GM18907 (cell line): ENCODE measurements at regions not wholly inside any gene's neighbourhood (a gene's known extent, or its start where the extent isn't known, plus 50 kb on each side); places are given as distances from the start of the nearest gene placed in this dataset.

Source experiments
- ATAC-seq: cut with Tn5 transposase; IDR thresholded peaks from one replicate; pipeline ENCODE4 v1.9.1; 2021; ENCODE audit warnings: mild to moderate bottlenecking, moderate library complexity; ENCODE audit not compliant: unreplicated experiment

DNA sequence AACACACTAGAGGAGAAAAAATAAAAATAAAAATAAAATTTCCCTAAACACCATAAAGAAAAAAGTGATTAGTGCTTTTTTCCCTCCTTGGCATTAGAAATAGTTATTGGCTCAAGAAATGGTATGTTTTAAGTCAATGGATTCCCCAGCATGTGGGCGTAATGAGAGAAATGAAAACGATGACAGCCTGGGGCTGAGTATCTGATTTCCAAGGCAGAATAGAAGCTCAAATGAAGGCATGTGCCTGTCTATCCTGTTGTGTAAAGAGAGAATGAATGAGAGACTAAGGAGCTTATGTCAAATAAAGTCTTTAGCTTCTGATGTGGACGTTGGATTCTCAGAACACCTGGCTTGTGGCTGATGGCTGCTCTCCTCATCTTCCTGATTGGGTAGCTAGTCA is 1408.4 kb upstream of the TMEM132C start:
- no peak for ATAC-seq

DNA sequence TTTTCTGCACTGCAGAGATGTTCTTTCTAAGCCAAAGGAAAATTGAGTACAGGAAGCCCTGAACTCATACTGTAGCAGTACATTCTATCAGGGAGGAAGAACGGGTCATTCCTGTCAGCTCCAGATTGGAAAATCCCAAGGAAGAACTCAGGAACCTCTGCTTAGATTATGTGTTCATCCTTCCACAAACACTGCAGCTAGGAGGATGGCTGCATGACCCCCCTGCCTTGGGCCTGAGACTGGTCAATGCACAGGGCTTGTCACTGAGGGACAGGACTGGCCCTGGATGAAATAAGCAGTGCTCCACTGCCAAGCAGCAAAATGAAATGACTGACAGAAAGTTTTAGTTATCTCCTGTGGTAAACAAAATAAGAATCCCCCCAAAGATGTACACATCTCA is 1406.8 kb upstream of the TMEM132C start:
- ATAC-seq = no peak

DNA sequence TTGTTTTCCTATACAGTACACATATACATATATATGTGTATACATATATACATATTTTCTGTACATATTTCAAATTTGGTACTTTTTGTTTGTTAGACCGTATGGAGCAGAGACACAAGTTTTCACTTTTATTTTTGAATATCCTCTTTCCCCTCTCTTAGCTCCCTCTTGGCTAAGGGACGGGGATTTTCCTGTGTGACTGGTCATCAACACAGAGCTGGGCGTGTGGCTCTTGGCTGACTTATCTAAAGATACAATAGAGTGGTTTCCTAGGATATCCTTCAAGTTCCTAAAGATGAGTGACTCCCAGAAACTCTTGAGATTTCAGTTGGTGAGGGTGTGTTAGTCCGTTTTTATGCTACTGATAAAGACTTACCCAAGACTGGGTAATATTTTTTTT is 1404.5 kb upstream of the TMEM132C start:
- no peak for ATAC-seq

DNA sequence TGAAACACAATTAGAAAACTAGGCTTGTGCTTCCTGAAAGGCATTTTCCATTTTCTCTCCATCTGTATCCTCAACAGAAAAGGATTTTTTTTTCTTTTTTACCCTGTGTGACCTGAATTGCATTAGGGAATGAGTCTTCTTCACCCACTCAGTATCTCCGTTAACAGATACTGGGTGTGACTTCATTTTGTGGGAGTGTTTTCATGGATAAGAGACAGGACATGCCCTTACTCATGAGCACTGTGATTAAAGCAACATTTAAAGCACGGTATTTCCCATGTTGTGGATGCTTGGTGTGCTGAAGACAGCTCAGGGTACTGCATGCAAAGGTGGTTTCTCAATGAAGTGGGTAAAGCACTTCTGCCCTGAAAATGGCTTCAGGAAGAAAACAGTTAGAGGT is 1397.3 kb upstream of the TMEM132C start:
- ATAC-seq = no peak

DNA sequence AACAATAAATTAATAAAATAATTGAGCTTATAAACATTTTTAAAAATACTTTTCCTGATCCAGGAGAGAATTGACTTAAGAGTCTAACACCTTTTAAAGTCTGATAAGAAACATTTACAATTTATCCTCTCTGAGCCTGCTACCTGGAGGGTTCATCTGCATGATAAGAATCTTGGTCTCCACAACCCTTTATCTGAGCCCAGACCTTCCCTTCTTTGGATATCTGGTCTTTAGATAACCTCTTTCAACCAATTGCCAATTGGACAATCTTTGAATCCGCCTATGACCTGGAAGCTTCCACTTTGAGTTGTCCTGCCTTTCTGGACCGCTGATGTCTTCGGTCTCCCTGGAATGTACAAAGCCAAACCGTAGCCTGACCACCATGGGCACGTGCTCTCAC is 1393.3 kb upstream of the TMEM132C start:
- ATAC-seq = no peak

DNA sequence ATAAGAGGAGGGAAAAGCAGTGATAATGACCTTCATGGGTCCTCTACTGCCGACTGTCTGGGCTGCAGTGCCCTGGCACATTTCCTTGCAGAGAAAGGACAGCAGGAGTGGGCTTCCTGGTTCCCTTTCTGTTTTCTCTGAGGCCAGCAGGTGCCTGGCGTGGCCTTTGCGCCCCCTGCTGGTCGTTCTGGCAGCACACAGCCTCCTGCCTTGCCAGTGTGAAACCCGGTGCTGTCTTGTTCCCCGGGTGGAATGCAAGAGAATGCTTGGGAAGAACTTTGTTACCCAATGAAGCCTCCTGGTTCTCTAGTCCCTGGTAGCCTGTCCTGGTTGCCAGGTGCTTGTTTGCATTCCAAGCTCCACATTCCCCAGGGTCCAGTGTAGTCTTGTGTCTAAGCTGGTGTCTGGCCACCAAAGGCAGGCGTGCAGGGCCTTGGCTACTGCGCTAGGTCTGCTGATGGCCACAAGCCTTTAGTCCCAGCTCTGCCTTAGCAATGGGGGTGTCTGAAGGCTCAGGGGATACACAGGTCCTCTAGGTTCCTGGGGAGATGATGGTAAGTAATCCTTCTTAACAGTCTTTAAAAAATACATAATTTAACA is 1392.4 kb upstream of the TMEM132C start:
- ATAC-seq = peak; percentile 84

DNA sequence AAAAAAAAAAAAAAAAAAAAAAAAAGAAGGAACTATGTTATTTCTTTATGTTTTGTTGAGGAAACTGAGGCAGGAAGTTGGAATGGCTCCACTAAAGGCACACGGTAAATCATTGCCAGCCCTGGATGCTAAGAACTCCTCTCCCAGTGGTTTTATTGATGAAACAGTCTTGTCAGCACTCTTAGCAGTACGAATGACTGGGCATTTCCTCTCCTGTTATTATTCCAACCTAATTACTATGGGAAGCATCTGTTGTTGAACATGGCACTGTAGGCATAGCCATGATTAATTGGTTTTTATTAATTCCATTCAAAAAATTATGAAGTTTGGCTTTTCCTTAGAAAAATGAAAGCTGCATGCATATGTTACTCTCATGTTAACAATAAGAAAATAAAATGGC is 1387.1 kb upstream of the TMEM132C start:
- ATAC-seq = no peak

DNA sequence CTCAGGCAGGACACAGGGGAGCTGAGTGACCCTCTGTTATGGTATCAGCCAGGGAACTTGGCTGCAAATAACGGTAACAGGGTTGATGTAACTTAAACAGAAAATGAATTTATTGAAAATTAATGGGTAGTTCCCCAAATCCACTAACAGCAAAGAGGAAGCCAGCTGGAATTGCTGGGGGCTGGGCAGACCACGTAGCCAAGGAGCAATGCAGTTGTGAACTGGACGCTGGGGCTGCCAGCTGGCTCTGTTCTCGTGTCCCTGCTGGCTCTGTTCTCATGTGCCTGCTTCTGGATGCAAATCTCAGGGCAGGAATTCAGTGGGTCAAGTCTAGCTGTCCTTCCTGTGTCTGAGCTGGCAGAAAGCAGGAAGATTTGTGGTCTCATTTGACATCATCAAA is 1383.3 kb upstream of the TMEM132C start:
- ATAC-seq = no peak

DNA sequence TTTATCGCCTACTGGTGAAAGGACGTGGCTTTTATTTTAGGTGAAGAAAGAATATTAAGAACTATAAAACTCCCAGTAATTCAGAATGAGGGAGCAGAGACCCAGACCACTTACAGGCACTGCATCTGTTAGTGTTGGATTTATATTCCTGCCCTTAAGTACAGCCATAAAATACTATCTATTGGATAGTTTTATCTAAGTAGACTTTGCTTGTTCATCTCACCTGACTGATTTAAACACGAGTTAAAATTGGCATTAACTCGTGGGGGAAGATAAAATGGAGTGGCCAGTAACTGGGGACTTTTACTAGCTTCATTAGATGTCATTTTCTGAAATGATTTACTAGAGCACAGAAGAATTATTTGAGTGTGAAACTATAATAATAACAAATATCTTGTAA is 1377.5 kb upstream of the TMEM132C start:
- no peak for ATAC-seq

DNA sequence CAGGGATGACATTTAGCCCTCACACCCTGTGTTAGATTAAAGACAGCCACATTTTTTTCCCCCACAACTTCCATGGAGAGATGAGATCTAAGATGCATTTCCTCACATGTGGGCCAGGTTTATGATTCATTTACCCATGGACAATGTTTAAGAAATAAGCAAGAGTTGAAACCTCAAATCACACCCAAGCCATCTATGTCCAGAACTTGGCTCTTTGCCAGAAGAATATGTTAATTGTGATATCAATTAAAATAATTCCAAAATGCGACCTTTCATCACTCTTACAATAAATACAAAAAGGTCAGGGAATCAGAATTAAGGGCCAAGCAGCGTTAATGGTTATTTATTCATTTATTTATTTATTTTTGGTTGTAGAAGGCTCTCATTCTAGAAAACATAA is 1376.9 kb upstream of the TMEM132C start:
- ATAC-seq = no peak

DNA sequence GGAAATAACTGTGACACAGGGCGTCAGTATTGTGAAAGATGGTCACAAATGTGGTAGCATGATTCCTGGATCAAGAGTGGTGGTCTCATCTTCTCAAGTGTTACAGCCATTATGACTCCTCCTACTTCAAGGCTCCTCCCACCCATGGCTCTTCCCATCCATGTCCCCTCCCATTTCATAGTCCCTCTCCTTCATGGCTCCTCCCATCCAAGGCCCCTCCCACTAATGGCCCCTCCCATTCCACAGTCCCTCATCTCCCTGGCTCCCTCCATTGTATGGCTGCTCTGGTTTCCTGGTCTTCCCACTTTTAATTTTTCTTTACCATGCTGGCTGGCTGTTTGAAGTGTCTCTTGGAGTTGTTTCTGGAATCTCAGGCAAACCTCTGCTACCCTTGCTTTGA is 1375.2 kb upstream of the TMEM132C start:
- no peak for ATAC-seq

DNA sequence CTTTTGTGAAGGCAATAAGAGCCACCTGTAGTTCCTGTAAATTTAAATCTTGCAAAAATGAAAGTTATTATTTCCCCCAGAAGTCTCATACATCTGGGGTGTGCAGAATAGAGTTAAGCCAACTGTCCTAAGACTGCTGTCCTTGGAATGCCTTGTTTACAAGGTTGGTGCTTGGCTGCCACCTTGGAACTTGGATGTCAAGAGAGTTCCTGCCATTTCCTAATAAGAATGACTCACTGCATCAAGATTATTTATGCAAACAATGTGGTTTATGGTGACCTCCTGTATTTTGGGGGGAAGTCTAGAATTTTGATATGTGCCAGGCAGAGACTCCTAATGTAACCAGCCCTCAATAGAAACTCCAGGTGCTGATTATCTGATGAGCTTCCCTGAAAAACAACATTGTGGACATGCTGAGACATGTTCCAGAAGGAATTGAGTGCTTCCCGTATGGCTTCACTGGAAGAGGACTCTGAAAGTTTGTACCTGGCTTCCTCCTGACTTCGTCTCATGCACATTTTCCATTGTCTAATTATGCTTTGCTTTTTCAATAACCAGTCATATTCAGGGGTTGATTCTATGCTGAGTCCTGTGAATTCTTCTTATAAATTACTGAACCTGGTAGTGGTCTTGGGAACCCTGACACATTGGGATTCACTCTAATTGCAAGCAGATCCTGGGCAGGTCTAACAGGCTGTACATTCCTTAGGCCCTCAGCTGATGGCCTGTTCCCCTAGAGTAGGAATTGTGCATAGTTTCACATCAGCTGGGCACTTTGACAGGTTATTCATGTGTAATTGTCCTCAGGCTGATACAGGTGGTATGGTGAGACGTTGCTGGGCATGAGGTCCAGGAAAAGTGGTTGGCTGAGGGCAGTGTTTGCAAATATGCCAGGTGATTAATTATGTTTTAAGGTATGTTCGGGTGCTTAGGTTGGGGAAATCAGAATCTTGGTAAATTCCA is 1370.7 kb upstream of the TMEM132C start:
- ATAC-seq = no peak

DNA sequence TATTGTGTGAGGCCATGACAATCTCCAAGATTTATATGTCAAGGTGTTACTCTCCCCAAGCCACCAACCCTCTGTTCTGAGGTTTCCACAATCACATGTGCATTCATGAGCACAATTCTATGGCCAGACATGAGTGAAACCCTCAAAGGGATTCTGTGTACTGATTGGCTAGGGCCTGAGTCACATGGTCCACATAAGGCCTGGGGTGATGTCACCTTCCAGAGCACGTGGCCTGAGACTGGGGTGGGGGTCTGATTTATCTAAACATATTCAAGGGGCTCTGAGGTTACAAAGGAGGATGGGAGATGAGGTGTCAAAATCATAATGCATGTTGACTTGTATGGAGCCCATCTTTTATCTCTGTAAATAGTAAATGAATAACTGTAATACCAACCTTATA is 1369.9 kb upstream of the TMEM132C start:
- ATAC-seq = no peak

DNA sequence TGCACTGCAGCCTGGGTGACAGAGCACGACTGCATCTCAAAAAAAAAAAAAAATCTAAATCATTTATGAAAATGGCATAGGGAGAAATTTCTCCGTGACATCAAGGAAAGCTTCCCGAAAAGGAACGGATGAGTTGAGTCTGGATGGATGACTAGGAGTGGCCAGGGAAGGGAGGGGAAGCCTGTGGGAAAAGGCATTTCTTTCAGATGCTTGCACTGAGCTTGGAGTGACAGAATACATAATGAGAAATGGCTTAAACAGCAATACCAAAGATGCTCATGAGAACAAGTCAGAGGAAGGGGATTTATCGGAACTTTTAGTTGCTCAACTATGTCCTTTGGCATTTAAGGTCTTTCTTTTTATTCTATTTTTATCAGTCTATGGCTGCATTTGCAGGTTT is 1369.2 kb upstream of the TMEM132C start:
- no peak for ATAC-seq

DNA sequence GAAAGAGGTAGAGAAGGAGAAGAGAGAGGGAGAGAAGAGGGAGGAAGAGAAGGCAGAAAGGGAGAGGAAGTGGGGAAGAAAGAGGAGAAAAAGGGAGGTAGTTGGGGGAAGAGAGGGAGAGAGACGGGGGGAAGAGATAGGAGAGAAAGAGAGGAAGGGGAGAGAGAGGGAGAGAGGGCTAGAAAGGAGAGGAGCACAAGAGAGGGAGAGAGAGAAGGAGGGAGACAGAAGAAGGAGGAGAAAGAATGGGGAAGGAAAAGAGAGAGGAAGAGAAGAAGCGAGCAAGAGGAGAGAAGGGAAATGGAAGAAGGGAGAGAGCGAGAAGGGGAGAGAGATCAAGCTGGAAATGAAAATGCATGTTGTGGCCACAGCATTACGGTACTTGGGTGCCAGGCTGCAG is 1368.4 kb upstream of the TMEM132C start:
- ATAC-seq = no peak

DNA sequence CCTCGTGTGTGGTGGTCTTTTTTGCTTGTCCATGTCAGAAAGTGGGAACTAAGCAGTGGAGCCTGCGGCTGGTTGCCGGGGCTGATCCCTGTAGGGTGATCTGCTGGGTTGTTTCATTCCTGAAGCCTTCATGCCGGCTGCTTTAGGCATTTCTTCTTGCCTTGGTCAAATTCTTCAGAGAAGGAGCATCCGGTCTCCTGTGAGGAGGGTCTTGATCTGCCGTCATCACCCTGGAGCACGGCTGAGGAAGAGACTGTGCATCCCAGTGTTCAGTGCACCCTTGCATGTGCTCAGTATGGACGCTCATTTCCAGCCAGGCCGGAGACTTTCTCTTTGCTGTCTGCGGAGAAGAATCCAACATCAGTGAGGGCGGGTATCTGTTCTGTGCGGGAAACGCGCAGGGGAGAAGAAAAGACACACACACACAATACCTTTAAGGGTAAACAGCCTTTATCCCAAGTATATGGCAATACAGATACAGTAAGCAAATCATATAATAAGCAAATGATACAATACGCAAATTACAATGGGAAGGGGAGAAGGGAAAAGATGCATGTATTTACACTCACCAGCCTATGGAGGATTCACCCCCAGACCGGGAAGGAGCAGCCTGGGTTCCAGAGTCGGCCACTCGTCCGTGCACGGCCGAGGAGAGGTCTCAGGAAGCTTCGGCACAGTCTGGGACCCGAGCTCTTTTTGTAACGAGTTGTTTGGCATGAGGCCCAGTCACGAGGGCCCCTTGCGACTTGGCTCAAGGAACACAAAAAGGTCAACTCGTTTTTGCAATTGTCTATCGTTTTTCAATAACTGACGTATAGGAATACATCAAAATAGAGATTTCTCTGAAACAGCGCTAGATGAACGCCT is 1366.8 kb upstream of the TMEM132C start:
- no peak for ATAC-seq

DNA sequence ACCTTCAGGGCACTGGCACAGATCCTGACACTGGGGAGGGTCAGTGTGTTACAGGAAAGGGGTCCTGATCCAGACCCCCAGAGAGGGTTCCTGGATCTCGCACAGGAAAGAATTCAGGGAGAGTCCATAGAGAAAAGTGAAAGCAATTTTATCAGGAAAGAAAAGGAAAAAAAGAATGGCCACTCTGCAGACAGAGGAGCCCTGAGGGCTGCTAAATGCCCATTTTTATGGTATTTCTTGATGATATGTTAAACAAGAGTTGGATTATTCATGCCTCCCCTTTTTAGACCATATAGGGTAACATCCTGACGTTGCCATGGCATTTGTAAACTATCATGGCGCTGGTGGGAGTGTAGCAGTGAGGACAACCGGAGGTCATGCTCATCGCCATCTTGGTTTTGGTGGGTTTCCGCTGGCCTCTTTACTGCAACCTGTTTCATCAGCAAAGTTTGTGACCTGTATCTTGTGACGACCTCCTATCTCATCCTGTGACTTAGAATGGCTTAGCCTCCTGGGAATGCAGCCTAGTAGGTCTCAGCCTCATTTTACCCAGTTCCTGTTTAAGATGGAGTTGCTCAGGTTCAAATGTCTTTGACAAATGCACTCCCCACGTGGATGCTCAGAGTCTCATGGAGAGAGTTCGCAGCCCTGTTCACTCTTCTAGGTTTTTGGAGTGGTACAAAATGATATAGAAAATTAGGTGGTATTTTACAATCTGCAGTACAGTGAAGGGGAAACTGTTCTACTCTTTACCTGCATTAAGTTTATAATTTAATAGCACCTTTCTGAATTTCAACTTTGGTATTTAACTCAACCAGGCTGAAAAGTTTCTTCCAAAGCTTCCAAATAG is 1363.7 kb upstream of the TMEM132C start:
- no peak for ATAC-seq

DNA sequence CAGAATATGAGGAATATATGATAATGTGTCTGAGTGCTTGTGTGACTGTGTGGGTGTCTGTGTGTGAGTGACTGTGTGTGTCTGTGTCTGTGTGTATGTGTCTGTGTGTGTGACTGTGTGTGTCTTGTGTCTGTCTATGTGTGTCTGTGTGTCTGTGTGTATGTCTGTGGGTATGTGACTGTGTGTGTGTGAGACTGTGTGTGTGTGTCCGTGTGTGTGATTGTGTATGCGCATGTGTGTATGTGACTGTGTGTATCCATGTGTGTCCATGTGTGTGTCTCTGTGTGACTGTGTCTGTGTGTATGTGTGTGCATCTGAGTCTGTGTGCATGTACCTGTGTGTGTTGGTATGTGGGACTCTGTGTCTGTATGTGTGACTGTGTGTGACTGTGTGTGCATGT is 1361.2 kb upstream of the TMEM132C start:
- no peak for ATAC-seq

DNA sequence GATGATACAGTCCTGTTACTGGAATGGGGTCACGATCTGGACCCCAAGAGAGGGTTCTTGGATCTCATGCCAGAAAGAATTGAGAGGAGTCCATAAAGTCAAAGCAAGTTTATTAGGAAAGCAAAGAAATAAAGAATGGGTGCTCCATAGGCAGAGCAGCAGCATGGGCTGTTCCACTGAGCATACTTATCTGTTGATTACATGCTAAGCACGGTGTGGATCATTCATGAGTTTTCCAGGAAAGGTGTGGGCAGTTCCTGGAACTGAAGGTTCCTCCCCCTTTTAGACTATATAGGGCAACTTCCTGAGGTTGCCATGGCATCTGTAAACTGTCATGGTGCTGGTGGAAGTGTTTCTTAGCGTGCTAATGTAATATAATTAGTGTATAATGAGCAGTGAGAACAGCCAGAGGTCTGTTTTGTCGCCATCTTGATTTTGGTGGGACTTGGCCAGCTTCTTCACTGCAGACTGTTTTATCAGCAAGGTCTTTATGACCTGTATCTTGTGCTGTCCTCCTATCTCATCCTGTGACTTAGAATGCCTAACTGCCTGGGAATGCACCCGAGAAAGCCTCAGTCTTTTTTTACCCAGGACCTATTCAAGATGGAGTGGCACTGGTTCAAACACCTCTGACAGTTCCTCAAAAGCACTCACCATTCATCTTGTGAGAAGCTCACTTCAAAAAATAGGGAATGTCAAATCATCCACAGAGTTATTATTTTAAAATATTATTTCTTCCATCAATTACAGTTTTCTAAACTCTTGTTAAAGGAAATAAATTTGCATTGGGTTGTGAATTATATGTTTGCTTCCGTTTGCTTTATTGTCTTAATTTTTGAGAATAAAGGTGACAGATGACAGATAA is 1358.8 kb upstream of the TMEM132C start:
- ATAC-seq = no peak

DNA sequence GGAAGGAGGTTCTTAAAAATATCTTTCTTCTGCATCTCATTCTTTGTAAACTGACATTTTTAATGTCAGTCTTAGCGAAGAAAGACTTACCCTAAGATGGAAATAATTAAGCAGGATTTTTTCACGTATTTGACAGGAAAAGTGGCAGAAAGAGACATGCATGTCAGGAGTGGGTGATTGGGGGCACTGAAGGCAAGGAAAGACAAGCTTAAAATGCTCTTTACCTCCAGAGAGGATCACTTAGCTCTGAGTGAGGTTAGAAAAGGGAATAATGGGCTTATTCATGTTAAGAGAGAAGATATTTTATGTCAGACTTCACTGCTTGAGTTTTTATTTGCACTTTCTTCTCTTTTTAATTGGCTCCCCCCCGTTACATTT is 1358.2 kb upstream of the TMEM132C start:
- ATAC-seq = no peak
